NB4 (cell line): ENCODE measurements at regions not wholly inside any gene's neighbourhood (a gene's known extent, or its start where the extent isn't known, plus 50 kb on each side); places are given as distances from the start of the nearest gene placed in this dataset.

Experiments
- CTCF ChIP-seq: IDR thresholded peaks from one replicate; pipeline ENCODE4 v1.5.1; 2012; ENCODE audit warnings: low read depth, low read length
- MAX ChIP-seq: IDR thresholded peaks from 2 replicates; pipeline ENCODE4 v1.6.1; 2011; ENCODE audit warnings: low read depth, low read length
- MYC ChIP-seq: IDR thresholded peaks from 2 replicates; pipeline ENCODE4 v1.6.1; 2011; ENCODE audit warnings: low read depth, low read length
- POLR2A ChIP-seq: IDR thresholded peaks from 2 replicates; pipeline ENCODE4 v1.6.1; 2011; ENCODE audit warnings: mild to moderate bottlenecking; ENCODE audit not compliant: insufficient read length; ENCODE audit errors: extremely low read depth

DNA sequence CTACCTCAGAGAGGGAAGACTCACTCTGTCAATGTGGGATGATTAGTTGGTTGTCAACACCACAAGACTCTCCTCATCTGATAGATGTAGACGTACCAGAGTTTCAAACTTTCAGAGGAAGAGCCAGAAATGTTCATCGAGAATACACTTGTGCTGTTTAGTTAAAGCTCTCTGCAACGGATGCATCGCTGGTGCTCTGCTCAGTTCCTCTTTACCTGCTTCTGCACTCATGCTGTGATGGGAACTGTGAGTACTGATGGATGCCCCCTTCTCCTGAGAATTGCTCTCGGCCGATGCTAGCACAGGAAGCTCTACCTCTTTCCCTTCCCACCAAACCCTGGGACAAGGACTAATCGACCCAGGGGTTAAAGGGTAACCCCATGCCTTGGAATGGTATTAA is 51.8 kb upstream of the CCDC54 start:
- TF ChIP-seq CTCF (no peak), MAX (no peak), POLR2A (no peak), MYC (no peak)
